Muscle of arm (tissue), 1 donor: ENCODE measurements at regions not wholly inside any gene's neighbourhood (a gene's known extent, or its start where the extent isn't known, plus 50 kb on each side); places are given as distances from the start of the nearest gene placed in this dataset.
"Not testable (repeated sequence)": the region's sequence is repeated elsewhere in the genome, so short reads cannot be mapped to it uniquely, and the experiment has no call there.

ENCODE experiments used
- DNase-seq: peaks from one replicate; pipeline ENCODE4 v3.0.0-alpha.2; 2013

- no peak for DNase-seq
Measured at GRCh38 chr2:139556789-139557188, 776.6 kb upstream of the NXPH2 start.

- DNase-seq = no peak
Measured at GRCh38 chr2:139550873-139551272, 770.7 kb upstream of the NXPH2 start.

- no peak for DNase-seq
Measured at GRCh38 chr2:139550341-139550740, 770.2 kb upstream of the NXPH2 start.

- DNase-seq = peak; percentile 7
Measured at GRCh38 chr2:139544186-139544851, 764.1 kb upstream of the NXPH2 start.

GRCh38 chr2:139538332-139539020, 758.3 kb upstream of the NXPH2 start:
- DNase-seq = not testable (repeated sequence)

GRCh38 chr2:139529080-139529479, 748.9 kb upstream of the NXPH2 start:
- DNase-seq = no peak

GRCh38 chr2:139526781-139527180, 746.6 kb upstream of the NXPH2 start:
- DNase-seq = no peak

- no peak for DNase-seq
Measured at GRCh38 chr2:139518321-139518720, 738.1 kb upstream of the NXPH2 start.

- peak; percentile 7 for DNase-seq
Measured at GRCh38 chr2:139514951-139515350, 734.8 kb upstream of the NXPH2 start.

- no peak for DNase-seq
Measured at GRCh38 chr2:139495851-139496250, 715.7 kb upstream of the NXPH2 start.

GRCh38 chr2:139492131-139492680, 712.0 kb upstream of the NXPH2 start:
- DNase-seq = no peak

GRCh38 chr2:139480161-139480650, 700.0 kb upstream of the NXPH2 start:
- no peak for DNase-seq

- peak; percentile 74 for DNase-seq
Measured at GRCh38 chr2:139478165-139478914, 698.1 kb upstream of the NXPH2 start.

- peak; percentile 40 for DNase-seq
Measured at GRCh38 chr2:139477618-139478017, 697.4 kb upstream of the NXPH2 start.

GRCh38 chr2:139469985-139470384, 689.8 kb upstream of the NXPH2 start:
- no peak for DNase-seq

GRCh38 chr2:139465789-139466188, 685.6 kb upstream of the NXPH2 start:
- no peak for DNase-seq

GRCh38 chr2:139457873-139458272, 677.7 kb upstream of the NXPH2 start:
- no peak for DNase-seq

GRCh38 chr2:139454251-139454650, 674.1 kb upstream of the NXPH2 start:
- DNase-seq = no peak

GRCh38 chr2:139439100-139439499, 658.9 kb upstream of the NXPH2 start:
- DNase-seq = no peak

- DNase-seq = no peak
Measured at GRCh38 chr2:139438478-139438877, 658.3 kb upstream of the NXPH2 start.

- no peak for DNase-seq
Measured at GRCh38 chr2:139427164-139427563, 647.0 kb upstream of the NXPH2 start.

GRCh38 chr2:139424101-139424500, 643.9 kb upstream of the NXPH2 start:
- no peak for DNase-seq
